ENCODE measurements at regions not wholly inside any gene's neighbourhood (a gene's known extent, or its start where the extent isn't known, plus 50 kb on each side); places are given as distances from the start of the nearest gene placed in this dataset.
A peak's percentile ranks its signal among the peaks of the same experiment; 100 is the strongest.

DNA sequence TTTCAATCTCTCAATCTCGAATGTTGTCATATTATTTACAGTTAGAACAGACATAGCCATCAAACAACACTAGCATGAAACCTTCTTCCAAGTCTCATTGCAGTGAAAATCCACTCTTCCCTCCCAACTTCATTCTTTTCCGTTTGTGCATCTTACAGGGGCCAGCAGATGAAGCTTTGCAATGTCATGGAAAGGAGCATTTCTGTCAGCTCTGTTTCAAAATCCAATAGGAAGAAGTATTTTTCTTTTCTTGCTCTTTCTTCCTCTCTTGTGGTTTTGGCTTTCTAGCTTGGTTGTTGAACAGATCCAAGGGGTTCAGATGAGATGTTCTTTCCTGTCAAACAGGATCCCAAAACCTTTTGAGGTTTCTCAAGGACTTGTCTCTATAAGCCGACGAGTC is 416.6 kb downstream of the AEBP2 start:
- no peak for DNase-seq (ENCODE audit: low spot score)
- no peaks in the 10 kb centered on the region for H3K27me3 ChIP-seq (ENCODE audit: control insufficient read depth in 3 of 3, insufficient read depth in 3 of 3, low read depth in 1 of 3, low read length in 3 of 3)
- H3K4me2 ChIP-seq (ENCODE audit: insufficient read depth, low read length, poor library complexity, severe bottlenecking), result no peak overlapping the region
- H3K4ac ChIP-seq (ENCODE audit: low read length), result no peak overlapping the region
- H3K79me1 ChIP-seq (ENCODE audit: low read depth, low read length), result no peaks in the 10 kb centered on the region
- H3K4me1 ChIP-seq (ENCODE audit: control insufficient read depth in 2 of 2, insufficient read depth in 1 of 2, low read depth in 1 of 2, low read length in 2 of 2), result peaks cover 1 to 4% of the 10 kb centered on the region in 2 donors
- no peak overlapping the region for H2BK5ac ChIP-seq (ENCODE audit: low read length)
- H3K14ac ChIP-seq (ENCODE audit: low read length), result no peak overlapping the region
- H3K23ac ChIP-seq (ENCODE audit: low read depth, low read length, poor library complexity), result no peak overlapping the region
- no peak overlapping the region for H2BK12ac ChIP-seq (ENCODE audit: low read length)
- H2BK15ac ChIP-seq (ENCODE audit: low read length), result no peak overlapping the region
- H2AFZ ChIP-seq (ENCODE audit: low read length), result no peak overlapping the region
- H2BK120ac ChIP-seq (ENCODE audit: low read depth, low read length), result no peak overlapping the region
- no peak overlapping the region for H3K4me3 ChIP-seq (ENCODE audit: low read length in 2 of 2)
- no peaks in the 10 kb centered on the region for H3K36me3 ChIP-seq (replicated peaks in 1 of 2; ENCODE audit: control insufficient read depth in 2 of 2, insufficient read depth in 2 of 2, low read length in 2 of 2)
- no peak overlapping the region for H4K8ac ChIP-seq (ENCODE audit: low read depth, low read length)
- no peak overlapping the region for H2AK5ac ChIP-seq (ENCODE audit: low read depth, low read length)
- H3K18ac ChIP-seq (ENCODE audit: low read length), result no peak overlapping the region
- no peak overlapping the region for H4K91ac ChIP-seq (ENCODE audit: low read depth, low read length, poor library complexity)
- H3K9ac ChIP-seq (ENCODE audit: low read depth, low read length, poor library complexity), result no peak overlapping the region
- no CpG with 5 or more reads among the region's 4 CpGs for WGBS, 2 donors (ENCODE audit: extremely low coverage in 2 of 2, insufficient read length in 2 of 2, insufficient replicate concordance in 1 of 2)
- no peak overlapping the region for H3K27ac ChIP-seq (replicated peaks; ENCODE audit: low read length)
- peaks cover 0 to 11% of the 10 kb centered on the region in 2 donors for H3K9me3 ChIP-seq (replicated peaks in 1 of 2; ENCODE audit: control insufficient read depth in 2 of 2, insufficient read depth in 1 of 2, low read depth in 1 of 2, low read length in 2 of 2)

DNA sequence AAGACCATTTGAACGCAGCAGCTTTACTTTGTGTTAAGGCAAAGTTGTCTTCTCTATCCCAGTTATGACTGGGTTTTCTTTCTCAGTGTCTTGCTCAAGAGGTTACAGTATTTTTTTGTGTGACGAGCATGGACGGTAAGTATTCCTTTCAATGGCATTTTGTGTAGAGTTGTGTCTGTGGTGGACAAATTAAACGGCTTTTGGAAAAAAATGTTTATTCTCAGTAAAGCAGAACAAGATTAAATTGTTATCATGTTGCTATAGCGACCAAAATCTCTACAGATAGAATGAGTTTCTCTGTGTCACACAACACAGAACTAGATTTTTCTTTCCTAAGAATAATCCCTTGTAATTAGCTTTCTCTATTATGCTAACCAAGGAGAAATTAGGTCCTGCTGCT is 417.1 kb downstream of the AEBP2 start:
- H2BK12ac ChIP-seq (ENCODE audit: low read length), result no peak overlapping the region
- no peak overlapping the region for H3K4me2 ChIP-seq (ENCODE audit: insufficient read depth, low read length, poor library complexity, severe bottlenecking)
- peaks cover 0 to 1% of the 10 kb centered on the region in 2 donors for H3K4me1 ChIP-seq (ENCODE audit: control insufficient read depth in 2 of 2, insufficient read depth in 1 of 2, low read depth in 1 of 2, low read length in 2 of 2)
- no peak overlapping the region for H2AFZ ChIP-seq (ENCODE audit: low read length)
- no peak overlapping the region for H3K27ac ChIP-seq (replicated peaks; ENCODE audit: low read length)
- H3K9me3 ChIP-seq (replicated peaks in 1 of 2; ENCODE audit: control insufficient read depth in 2 of 2, insufficient read depth in 1 of 2, low read depth in 1 of 2, low read length in 2 of 2), result peaks cover 0 to 11% of the 10 kb centered on the region in 2 donors
- no peak for DNase-seq (ENCODE audit: low spot score)
- H4K8ac ChIP-seq (ENCODE audit: low read depth, low read length), result no peak overlapping the region
- H2AK5ac ChIP-seq (ENCODE audit: low read depth, low read length), result no peak overlapping the region
- H3K4ac ChIP-seq (ENCODE audit: low read length), result no peak overlapping the region
- H3K4me3 ChIP-seq (ENCODE audit: low read length in 2 of 2), result no peak overlapping the region
- no peaks in the 10 kb centered on the region for H3K27me3 ChIP-seq (ENCODE audit: control insufficient read depth in 3 of 3, insufficient read depth in 3 of 3, low read depth in 1 of 3, low read length in 3 of 3)
- no peaks in the 10 kb centered on the region for H3K79me1 ChIP-seq (ENCODE audit: low read depth, low read length)
- WGBS, 2 donors (ENCODE audit: extremely low coverage in 2 of 2, insufficient read length in 2 of 2, insufficient replicate concordance in 1 of 2), result no CpG with 5 or more reads among the region's 5 CpGs
- no peak overlapping the region for H2BK120ac ChIP-seq (ENCODE audit: low read depth, low read length)
- H3K36me3 ChIP-seq (replicated peaks in 1 of 2; ENCODE audit: control insufficient read depth in 2 of 2, insufficient read depth in 2 of 2, low read length in 2 of 2), result no peaks in the 10 kb centered on the region
- no peak overlapping the region for H3K9ac ChIP-seq (ENCODE audit: low read depth, low read length, poor library complexity)
- H4K91ac ChIP-seq (ENCODE audit: low read depth, low read length, poor library complexity), result no peak overlapping the region
- H3K14ac ChIP-seq (ENCODE audit: low read length), result no peak overlapping the region
- H3K23ac ChIP-seq (ENCODE audit: low read depth, low read length, poor library complexity), result no peak overlapping the region
- H2BK15ac ChIP-seq (ENCODE audit: low read length), result no peak overlapping the region
- no peak overlapping the region for H3K18ac ChIP-seq (ENCODE audit: low read length)
- H2BK5ac ChIP-seq (ENCODE audit: low read length), result no peak overlapping the region

DNA sequence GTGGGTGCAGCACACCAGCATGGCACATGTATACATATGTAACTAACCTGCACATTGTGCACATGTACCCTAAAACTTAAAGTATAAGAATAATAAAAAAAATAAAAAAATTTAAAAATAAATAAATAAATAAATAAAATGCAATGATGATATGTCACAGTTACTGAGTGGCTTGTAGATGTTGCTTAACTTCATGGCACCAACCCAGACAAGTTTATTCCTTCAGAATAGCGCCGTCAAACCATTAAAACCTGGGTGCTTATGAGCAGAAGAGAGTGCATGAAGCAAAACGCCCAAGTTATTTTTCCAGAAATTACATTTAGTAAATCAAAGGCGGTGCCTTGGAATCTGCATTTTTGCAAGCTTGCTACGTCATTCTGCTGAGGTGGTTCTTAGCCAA is 417.9 kb downstream of the AEBP2 start:
- Histone ChIP-seq H3K9ac (ENCODE audit: low read depth, low read length, poor library complexity) (no peak overlapping the region), H3K4me3 (ENCODE audit: low read length in 2 of 2) (no peak overlapping the region), H2BK15ac (ENCODE audit: low read length) (no peak overlapping the region), H3K36me3 (replicated peaks in 1 of 2; ENCODE audit: control insufficient read depth in 2 of 2, insufficient read depth in 2 of 2, low read length in 2 of 2) (no peaks in the 10 kb centered on the region), H2AFZ (ENCODE audit: low read length) (no peak overlapping the region), H4K8ac (ENCODE audit: low read depth, low read length) (no peak overlapping the region), H3K4me2 (ENCODE audit: insufficient read depth, low read length, poor library complexity, severe bottlenecking) (no peak overlapping the region), H2BK12ac (ENCODE audit: low read length) (no peak overlapping the region), H2BK5ac (ENCODE audit: low read length) (no peak overlapping the region), H3K14ac (ENCODE audit: low read length) (no peak overlapping the region), H3K4me1 (ENCODE audit: control insufficient read depth in 2 of 2, insufficient read depth in 1 of 2, low read depth in 1 of 2, low read length in 2 of 2) (peaks cover 0 to 1% of the 10 kb centered on the region in 2 donors), H3K27ac (replicated peaks; ENCODE audit: low read length) (no peak overlapping the region), H3K4ac (ENCODE audit: low read length) (no peak overlapping the region), H3K23ac (ENCODE audit: low read depth, low read length, poor library complexity) (no peak overlapping the region), H4K91ac (ENCODE audit: low read depth, low read length, poor library complexity) (no peak overlapping the region), H3K79me1 (ENCODE audit: low read depth, low read length) (no peaks in the 10 kb centered on the region), H3K18ac (ENCODE audit: low read length) (no peak overlapping the region), H3K9me3 (replicated peaks in 1 of 2; ENCODE audit: control insufficient read depth in 2 of 2, insufficient read depth in 1 of 2, low read depth in 1 of 2, low read length in 2 of 2) (peaks cover 0 to 11% of the 10 kb centered on the region in 2 donors), H3K27me3 (ENCODE audit: control insufficient read depth in 3 of 3, insufficient read depth in 3 of 3, low read depth in 1 of 3, low read length in 3 of 3) (no peaks in the 10 kb centered on the region), H2BK120ac (ENCODE audit: low read depth, low read length) (no peak overlapping the region), H2AK5ac (ENCODE audit: low read depth, low read length) (no peak overlapping the region)
- DNase-seq (ENCODE audit: low spot score), result no peak
- no CpG with 5 or more reads among the region's 5 CpGs for whole genome bisulfite sequencing, 2 donors (ENCODE audit: extremely low coverage in 2 of 2, insufficient read length in 2 of 2, insufficient replicate concordance in 1 of 2)

DNA sequence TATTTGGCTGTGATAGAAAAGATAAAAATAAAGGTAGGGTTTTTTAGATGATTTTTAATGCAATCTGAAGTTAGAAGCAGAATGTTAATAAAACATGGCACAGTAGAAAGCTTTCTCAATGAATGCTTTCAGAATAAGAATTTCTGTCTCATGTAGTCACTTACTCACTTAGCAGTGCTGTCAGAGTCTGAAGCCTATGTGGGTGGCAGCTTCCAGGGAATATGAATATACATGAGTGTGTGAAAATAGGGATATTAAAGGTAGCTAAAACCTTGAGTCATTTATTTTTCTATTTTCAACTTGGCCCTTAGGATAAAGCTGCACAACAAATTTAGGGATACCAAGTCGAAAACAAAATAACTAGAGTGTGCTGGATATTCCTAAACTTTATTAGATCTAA is 427.9 kb downstream of the AEBP2 start:
- H2AK5ac ChIP-seq (ENCODE audit: low read depth, low read length), result no peak overlapping the region
- H3K27ac ChIP-seq (replicated peaks; ENCODE audit: low read length), result no peak overlapping the region
- H3K23ac ChIP-seq (ENCODE audit: low read depth, low read length, poor library complexity), result no peak overlapping the region
- no peak overlapping the region for H3K14ac ChIP-seq (ENCODE audit: low read length)
- H4K91ac ChIP-seq (ENCODE audit: low read depth, low read length, poor library complexity), result no peak overlapping the region
- no peaks in the 10 kb centered on the region for H3K27me3 ChIP-seq (ENCODE audit: control insufficient read depth in 3 of 3, insufficient read depth in 3 of 3, low read depth in 1 of 3, low read length in 3 of 3)
- H2BK120ac ChIP-seq (ENCODE audit: low read depth, low read length), result no peak overlapping the region
- no peak overlapping the region for H2BK15ac ChIP-seq (ENCODE audit: low read length)
- no peak overlapping the region for H2BK5ac ChIP-seq (ENCODE audit: low read length)
- peak overlapping the region; percentile 66 for H2AFZ ChIP-seq (ENCODE audit: low read length)
- no peak overlapping the region for H3K4me3 ChIP-seq (ENCODE audit: low read length in 2 of 2)
- H4K8ac ChIP-seq (ENCODE audit: low read depth, low read length), result no peak overlapping the region
- H3K4me2 ChIP-seq (ENCODE audit: insufficient read depth, low read length, poor library complexity, severe bottlenecking), result no peak overlapping the region
- no peak overlapping the region for H3K4ac ChIP-seq (ENCODE audit: low read length)
- WGBS, 2 donors (ENCODE audit: extremely low coverage in 2 of 2, insufficient read length in 2 of 2, insufficient replicate concordance in 1 of 2), result no CpG with 5 or more reads among the region's 1 CpG
- H2BK12ac ChIP-seq (ENCODE audit: low read length), result no peak overlapping the region
- no peaks in the 10 kb centered on the region for H3K9me3 ChIP-seq (replicated peaks in 1 of 2; ENCODE audit: control insufficient read depth in 2 of 2, insufficient read depth in 1 of 2, low read depth in 1 of 2, low read length in 2 of 2)
- H3K9ac ChIP-seq (ENCODE audit: low read depth, low read length, poor library complexity), result no peak overlapping the region
- no peaks in the 10 kb centered on the region for H3K79me1 ChIP-seq (ENCODE audit: low read depth, low read length)
- H3K36me3 ChIP-seq (replicated peaks in 1 of 2; ENCODE audit: control insufficient read depth in 2 of 2, insufficient read depth in 2 of 2, low read length in 2 of 2), result no peaks in the 10 kb centered on the region
- no peak for DNase-seq (ENCODE audit: low spot score)
- no peak overlapping the region for H3K18ac ChIP-seq (ENCODE audit: low read length)
- peaks cover 2 to 5% of the 10 kb centered on the region in 2 donors for H3K4me1 ChIP-seq (ENCODE audit: control insufficient read depth in 2 of 2, insufficient read depth in 1 of 2, low read depth in 1 of 2, low read length in 2 of 2)
